SK-N-SH (cell line): ENCODE measurements at regions not wholly inside any gene's neighbourhood (a gene's known extent, or its start where the extent isn't known, plus 50 kb on each side); places are given as distances from the start of the nearest gene placed in this dataset.

Experiments used
- CTCF ChIA-PET: fragments of 300-600, 350-600 bp; formaldehyde crosslinking; extraction: SDS; loops from one replicate; lab custom pipeline; 2021; lab: Yijun Ruan, JAX
- POLR2A ChIA-PET: fragments of 350-600 bp; sonication (Branson Sonifier 250); formaldehyde crosslinking; extraction: SDS; loops from one replicate; lab custom pipeline; 2020; ENCODE audit warnings: antibody characterized with exemption, inconsistent platforms; lab: Yijun Ruan, JAX
- DNase-seq: peaks from one replicate; pipeline ENCODE4 v3.0.0; 2012
- H2AFZ ChIP-seq: fragments of 200-600 bp; sonication (generic); 2 replicates; pipeline ENCODE4 v1.8.1; 2016; ENCODE audit warnings: antibody characterized with exemption, mild to moderate bottlenecking, low read depth
- H3F3A ChIP-seq: fragments of 200-600 bp; sonication (generic); replicated peaks from 2 replicates; pipeline ENCODE3; 2016; ENCODE audit warnings: antibody characterized with exemption, mild to moderate bottlenecking; ENCODE audit not compliant: insufficient read depth
- H3K27ac ChIP-seq, 2 experiments: fragments of 200-500 bp in 1 of 2; fragments of 200-600 bp in 1 of 2; sonication (Bioruptor generic) in 1 of 2; sonication (generic), shearing (Covaris generic) in 1 of 2; 2 replicates each; pipeline versions ENCODE4 v1.5.1 to v1.6.1; 2014 to 2016; ENCODE audit warnings: low read depth in 2 of 2, inconsistent platforms in 1 of 2, low read length in 1 of 2, mild to moderate bottlenecking in 1 of 2, mixed read lengths in 1 of 2
- H3K27me3 ChIP-seq: fragments of 200-600 bp; sonication (generic), shearing (Covaris generic); 2 replicates; pipeline ENCODE4 v1.6.1; 2016; ENCODE audit warnings: mixed run types; ENCODE audit not compliant: insufficient read depth
- H3K36me3 ChIP-seq, 2 experiments: fragments of 200-500 bp in 1 of 2; fragments of 200-600 bp in 1 of 2; sonication (Bioruptor generic) in 1 of 2; sonication (generic) in 1 of 2; replicated peaks in 1 of 2; 2 replicates each; pipeline versions ENCODE3 to v1.5.1; 2014 to 2016; ENCODE audit warnings: low read length in 1 of 2, mild to moderate bottlenecking in 1 of 2; ENCODE audit not compliant: insufficient read depth in 2 of 2, control insufficient read depth in 1 of 2
- H3K4me1 ChIP-seq, 2 experiments: fragments of 200-500 bp in 1 of 2; fragments of 200-600 bp in 1 of 2; sonication (Bioruptor generic) in 1 of 2; sonication (generic), shearing (Covaris generic) in 1 of 2; 2 replicates each; pipeline versions ENCODE4 v1.5.1 to v1.6.1; 2014 to 2016; ENCODE audit warnings: low read depth in 1 of 2, low read length in 1 of 2, mixed run types in 1 of 2; ENCODE audit not compliant: insufficient read depth in 2 of 2, control insufficient read depth in 1 of 2
- H3K4me2 ChIP-seq: fragments of 200-600 bp; sonication (generic), shearing (Covaris generic); 2 replicates; pipeline ENCODE4 v1.6.1; 2017; ENCODE audit warnings: mixed run types
- H3K4me3 ChIP-seq, 2 experiments: fragments of 200-500 bp in 1 of 2; fragments of 200-600 bp in 1 of 2; sonication (Bioruptor generic) in 1 of 2; sonication (generic), shearing (Covaris generic) in 1 of 2; 2 replicates each; pipeline versions ENCODE4 v1.5.1 to v1.8.1; 2014 to 2016; ENCODE audit warnings: low read depth in 2 of 2, inconsistent platforms in 1 of 2, low read length in 1 of 2, mild to moderate bottlenecking in 1 of 2, mixed read lengths in 1 of 2, moderate library complexity in 1 of 2
- H3K79me2 ChIP-seq: fragments of 200-600 bp; sonication (generic); 2 replicates; pipeline ENCODE4 v1.8.1; 2017; ENCODE audit warnings: mild to moderate bottlenecking; ENCODE audit not compliant: insufficient read depth
- H3K9ac ChIP-seq: fragments of 200-600 bp; sonication (generic); 2 replicates; pipeline ENCODE4 v1.6.1; 2017; ENCODE audit warnings: mixed run types
- H3K9me2 ChIP-seq: fragments of 200-600 bp; sonication (generic); 2 replicates; pipeline ENCODE4 v1.6.1; 2017; ENCODE audit warnings: mixed run types
- H3K9me3 ChIP-seq: fragments of 200-600 bp; sonication (generic); 2 replicates; pipeline ENCODE4 v1.6.1; 2017; ENCODE audit warnings: mixed run types, mild to moderate bottlenecking, moderate library complexity
- H4K20me1 ChIP-seq: fragments of 200-600 bp; sonication (generic); 2 replicates; pipeline ENCODE4 v1.6.1; 2017; ENCODE audit warnings: mild to moderate bottlenecking, mixed run types; ENCODE audit not compliant: insufficient read depth
- CHD2 ChIP-seq: fragments of 150-350 bp; IDR thresholded peaks from 2 replicates; pipeline ENCODE4 v1.6.1; 2018; ENCODE audit warnings: low read length; ENCODE audit not compliant: partially characterized antibody
- ELF1 ChIP-seq: IDR thresholded peaks from 2 replicates; pipeline ENCODE4 v1.4.0; 2012
- EZH2phosphoT487 ChIP-seq: fragments of 200-600 bp; sonication (generic); IDR thresholded peaks from 2 replicates; pipeline ENCODE4 v1.6.1; 2017; ENCODE audit warnings: low read depth, mixed run types, mild to moderate bottlenecking, antibody characterized with exemption, moderate library complexity, borderline replicate concordance
- FOXJ3 ChIP-seq: sonication (generic); formaldehyde crosslinking; IDR thresholded peaks from 2 replicates; pipeline ENCODE4 v1.5.1; 2020; ENCODE audit warnings: mild to moderate bottlenecking, missing genetic modification reagents
- GABPA ChIP-seq: IDR thresholded peaks from 2 replicates; pipeline ENCODE4 v1.4.0; 2012; ENCODE audit warnings: low read depth, mild to moderate bottlenecking
- GATA2 ChIP-seq: sonication (generic); formaldehyde crosslinking; IDR thresholded peaks from 2 replicates; pipeline ENCODE4 v1.5.0; 2020; ENCODE audit warnings: mild to moderate bottlenecking, missing genetic modification reagents
- MEF2A ChIP-seq: IDR thresholded peaks from 2 replicates; pipeline ENCODE4 v1.4.0; 2012; ENCODE audit warnings: low read depth, borderline replicate concordance
- NFIC ChIP-seq: IDR thresholded peaks from 2 replicates; pipeline ENCODE4 v1.4.0; 2012; ENCODE audit warnings: borderline replicate concordance
- SMC3 ChIP-seq: IDR thresholded peaks from 2 replicates; pipeline ENCODE4 v1.6.1; 2012; ENCODE audit warnings: low read depth, low read length, improper control_type of control experiment
- TEAD4 ChIP-seq: IDR thresholded peaks from 2 replicates; pipeline ENCODE4 v1.4.0; 2012; ENCODE audit warnings: mild to moderate bottlenecking, borderline replicate concordance; ENCODE audit not compliant: insufficient read depth
- WGBS: methylation state at CpG from one replicate; pipeline ENCODE4 v1.1.6; 2017; ENCODE audit warnings: low lambda C conversion rate; 5-methylcytosine and 5-hydroxymethylcytosine counted together
- TF ChIP-seq, protein P1 (sequence below): fragments of 200-600 bp; sonication (generic); IDR thresholded peaks from 2 replicates; pipeline ENCODE4 v1.6.1; 2017; ENCODE audit warnings: antibody characterized with exemption, mild to moderate bottlenecking, moderate library complexity
- TF ChIP-seq, protein P2 (sequence below): fragments of 150-350 bp; IDR thresholded peaks from 2 replicates; pipeline ENCODE4 v1.6.1; 2016; ENCODE audit warnings: mild to moderate bottlenecking, low read depth, low read length
- TF ChIP-seq, protein P3 (sequence below): IDR thresholded peaks from 2 replicates; pipeline ENCODE4; 2012

DNA sequence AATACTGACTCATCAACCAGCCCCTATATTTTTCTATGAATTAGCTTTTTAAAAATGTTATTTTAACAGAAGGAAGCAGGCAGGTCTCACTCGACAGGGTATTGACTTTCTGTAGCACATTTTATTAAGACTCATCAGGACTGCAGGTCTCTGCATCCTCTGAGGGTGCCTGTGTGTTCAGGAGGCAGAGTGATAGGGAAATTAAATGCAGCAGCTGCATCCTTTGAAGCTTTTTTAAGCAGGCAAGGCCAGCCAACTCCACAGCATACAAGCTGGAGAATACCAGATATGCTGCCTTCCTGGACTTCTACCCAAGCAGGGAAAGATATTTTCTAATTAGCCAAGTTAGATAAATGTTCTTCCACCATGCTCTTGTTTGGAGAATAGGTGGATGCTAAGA is 124.9 kb downstream of the WSCD1 start:
- H3K9ac ChIP-seq, result no peak overlapping the region
- no peaks in the 10 kb centered on the region for H3K79me2 ChIP-seq
- H3K27me3 ChIP-seq, result peaks cover 11% of the 10 kb centered on the region
- H3K27ac ChIP-seq, result no peak overlapping the region
- no peaks in the 10 kb centered on the region for H3K9me2 ChIP-seq
- no peak overlapping the region for H2AFZ ChIP-seq
- no peaks in the 10 kb centered on the region for H4K20me1 ChIP-seq
- no peaks in the 10 kb centered on the region for H3K4me1 ChIP-seq
- CTCF ChIA-PET, result no interaction called here
- whole genome bisulfite sequencing, result 5% methylated on average over 1 of the region's 1 CpG
- no peaks in the 10 kb centered on the region for H3K9me3 ChIP-seq
- POLR2A ChIA-PET, result no interaction called here
- TF ChIP-seq NFIC (no peak), CHD2 (no peak), SMC3 (no peak)
- H3F3A ChIP-seq, result no peaks in the 10 kb centered on the region
- H3K4me3 ChIP-seq, result no peak overlapping the region
- no peaks in the 10 kb centered on the region for H3K36me3 ChIP-seq
- no peak overlapping the region for H3K4me2 ChIP-seq
- DNase-seq, result no peak

DNA sequence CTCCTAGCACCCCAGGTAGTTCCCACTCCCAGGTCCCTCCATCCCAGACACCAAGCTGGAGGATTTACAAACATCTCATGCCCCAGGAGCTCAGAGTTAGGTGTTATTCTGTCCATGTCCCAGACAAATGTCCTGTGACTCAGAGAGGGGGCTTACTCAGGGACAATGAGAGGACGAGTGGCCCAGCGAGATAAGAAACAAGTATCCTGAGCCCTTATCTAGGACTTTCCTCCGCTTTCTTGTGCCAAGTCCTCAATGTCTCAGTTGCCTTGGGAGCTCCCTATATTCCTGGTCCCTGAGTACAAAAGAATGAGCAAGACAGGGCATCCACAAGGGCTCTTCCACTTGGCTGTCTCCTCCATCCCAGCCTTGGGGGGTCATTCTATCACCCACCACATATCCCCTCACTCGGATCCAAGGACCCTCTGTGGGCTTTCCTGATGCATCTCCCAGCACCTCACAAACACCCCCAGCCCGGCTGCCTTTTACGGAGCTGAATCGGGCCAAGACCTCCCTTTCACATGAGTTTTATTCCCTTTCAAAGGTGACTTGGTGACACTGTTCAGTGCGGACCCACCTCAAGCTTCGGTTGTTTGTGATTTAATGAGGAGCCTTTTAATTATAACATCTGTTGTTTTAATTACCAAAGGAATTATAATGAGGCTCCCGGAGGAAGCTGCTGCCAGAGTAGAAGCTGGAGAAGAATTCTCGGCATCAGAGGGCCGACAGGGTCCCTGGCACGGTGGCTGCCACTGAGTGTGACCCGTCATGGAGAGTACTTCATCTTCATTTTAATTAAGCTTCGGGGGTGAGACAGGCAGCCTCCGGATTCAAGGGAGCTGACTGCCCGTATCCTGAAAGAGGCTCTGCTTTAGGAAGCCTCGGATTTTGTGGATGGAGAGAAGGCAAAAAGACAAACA is 121.5 kb downstream of the WSCD1 start:
- Histone ChIP-seq H3K9ac (no peak overlapping the region), H3K27me3 (peaks cover 11% of the 10 kb centered on the region), H3K4me1 (no peaks in the 10 kb centered on the region), H3F3A (no peaks in the 10 kb centered on the region), H3K79me2 (no peaks in the 10 kb centered on the region), H3K36me3 (no peaks in the 10 kb centered on the region), H3K4me3 (no peak overlapping the region), H3K4me2 (no peak overlapping the region), H2AFZ (no peak overlapping the region), H3K9me3 (no peaks in the 10 kb centered on the region), H4K20me1 (no peaks in the 10 kb centered on the region), H3K27ac (no peak overlapping the region), H3K9me2 (no peaks in the 10 kb centered on the region)
- TF ChIP-seq CHD2 (no peak), NFIC (no peak)
- ChIA-PET CTCF (no interaction called here), POLR2A (no interaction called here)
- 18% methylated on average over 18 of the region's 18 CpGs for WGBS
- DNase-seq, result no peak

DNA sequence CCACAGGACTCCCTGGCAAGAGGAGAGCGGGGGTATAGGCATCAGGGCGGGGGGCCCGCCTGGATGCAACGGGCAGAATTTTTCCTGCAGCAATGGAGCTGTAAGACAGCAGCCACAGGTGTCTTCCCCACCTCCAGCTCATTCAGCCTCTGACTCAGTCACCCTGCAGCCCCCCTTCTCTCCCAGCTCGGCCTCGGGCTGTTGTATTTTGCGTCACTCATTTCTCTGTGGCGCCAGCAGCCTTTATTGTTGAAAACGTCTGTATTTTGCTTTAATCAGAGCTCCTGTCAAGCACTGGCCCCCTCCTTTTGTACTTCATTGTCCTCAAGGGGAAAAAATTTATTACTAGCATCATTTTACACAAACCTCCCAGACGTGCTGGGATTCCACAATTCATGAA is 117.7 kb downstream of the WSCD1 start:
- Histone ChIP-seq H3K4me3 (no peak overlapping the region), H3K79me2 (no peaks in the 10 kb centered on the region), H3K9ac (no peak overlapping the region), H2AFZ (no peak overlapping the region), H3K9me3 (no peaks in the 10 kb centered on the region), H3K36me3 (no peaks in the 10 kb centered on the region), H3K9me2 (no peaks in the 10 kb centered on the region), H3F3A (no peaks in the 10 kb centered on the region), H3K27ac (no peak overlapping the region), H3K4me2 (no peak overlapping the region), H3K4me1 (no peaks in the 10 kb centered on the region), H4K20me1 (no peaks in the 10 kb centered on the region), H3K27me3 (peaks cover 11% of the 10 kb centered on the region)
- 6% methylated on average over 9 of the region's 10 CpGs for WGBS
- CTCF ChIA-PET, result no interaction called here
- DNase-seq, result no peak
- POLR2A ChIA-PET, result no interaction called here
- no peak for TF ChIP-seq MEF2A
- TF ChIP-seq EZH2phosphoT487, result no peak
- TF ChIP-seq TEAD4, result no peak
- TF ChIP-seq GATA2 (CRISPR knock-in tag), result no peak
- TF ChIP-seq, protein P1, sequence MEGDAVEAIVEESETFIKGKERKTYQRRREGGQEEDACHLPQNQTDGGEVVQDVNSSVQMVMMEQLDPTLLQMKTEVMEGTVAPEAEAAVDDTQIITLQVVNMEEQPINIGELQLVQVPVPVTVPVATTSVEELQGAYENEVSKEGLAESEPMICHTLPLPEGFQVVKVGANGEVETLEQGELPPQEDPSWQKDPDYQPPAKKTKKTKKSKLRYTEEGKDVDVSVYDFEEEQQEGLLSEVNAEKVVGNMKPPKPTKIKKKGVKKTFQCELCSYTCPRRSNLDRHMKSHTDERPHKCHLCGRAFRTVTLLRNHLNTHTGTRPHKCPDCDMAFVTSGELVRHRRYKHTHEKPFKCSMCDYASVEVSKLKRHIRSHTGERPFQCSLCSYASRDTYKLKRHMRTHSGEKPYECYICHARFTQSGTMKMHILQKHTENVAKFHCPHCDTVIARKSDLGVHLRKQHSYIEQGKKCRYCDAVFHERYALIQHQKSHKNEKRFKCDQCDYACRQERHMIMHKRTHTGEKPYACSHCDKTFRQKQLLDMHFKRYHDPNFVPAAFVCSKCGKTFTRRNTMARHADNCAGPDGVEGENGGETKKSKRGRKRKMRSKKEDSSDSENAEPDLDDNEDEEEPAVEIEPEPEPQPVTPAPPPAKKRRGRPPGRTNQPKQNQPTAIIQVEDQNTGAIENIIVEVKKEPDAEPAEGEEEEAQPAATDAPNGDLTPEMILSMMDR, result no peak
- TF ChIP-seq FOXJ3 (CRISPR knock-in tag), result no peak
- TF ChIP-seq, protein P2, sequence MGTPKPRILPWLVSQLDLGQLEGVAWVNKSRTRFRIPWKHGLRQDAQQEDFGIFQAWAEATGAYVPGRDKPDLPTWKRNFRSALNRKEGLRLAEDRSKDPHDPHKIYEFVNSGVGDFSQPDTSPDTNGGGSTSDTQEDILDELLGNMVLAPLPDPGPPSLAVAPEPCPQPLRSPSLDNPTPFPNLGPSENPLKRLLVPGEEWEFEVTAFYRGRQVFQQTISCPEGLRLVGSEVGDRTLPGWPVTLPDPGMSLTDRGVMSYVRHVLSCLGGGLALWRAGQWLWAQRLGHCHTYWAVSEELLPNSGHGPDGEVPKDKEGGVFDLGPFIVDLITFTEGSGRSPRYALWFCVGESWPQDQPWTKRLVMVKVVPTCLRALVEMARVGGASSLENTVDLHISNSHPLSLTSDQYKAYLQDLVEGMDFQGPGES, result no peak
- TF ChIP-seq NFIC, result no peak
- TF ChIP-seq, protein P3, sequence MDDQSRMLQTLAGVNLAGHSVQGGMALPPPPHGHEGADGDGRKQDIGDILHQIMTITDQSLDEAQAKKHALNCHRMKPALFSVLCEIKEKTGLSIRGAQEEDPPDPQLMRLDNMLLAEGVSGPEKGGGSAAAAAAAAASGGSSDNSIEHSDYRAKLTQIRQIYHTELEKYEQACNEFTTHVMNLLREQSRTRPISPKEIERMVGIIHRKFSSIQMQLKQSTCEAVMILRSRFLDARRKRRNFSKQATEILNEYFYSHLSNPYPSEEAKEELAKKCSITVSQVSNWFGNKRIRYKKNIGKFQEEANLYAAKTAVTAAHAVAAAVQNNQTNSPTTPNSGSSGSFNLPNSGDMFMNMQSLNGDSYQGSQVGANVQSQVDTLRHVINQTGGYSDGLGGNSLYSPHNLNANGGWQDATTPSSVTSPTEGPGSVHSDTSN, result no peak
- no peak for TF ChIP-seq GABPA
- no peak for TF ChIP-seq ELF1
